Ishikawa (cell line): ENCODE measurements at regions not wholly inside any gene's neighbourhood (a gene's known extent, or its start where the extent isn't known, plus 50 kb on each side); places are given as distances from the start of the nearest gene placed in this dataset.

Source experiments
- CEBPB ChIP-seq: IDR thresholded peaks from 2 replicates; pipeline ENCODE4 v1.6.1; 2012
- CREB1 ChIP-seq: IDR thresholded peaks from 2 replicates; pipeline ENCODE4 v1.6.1; 2012; ENCODE audit warnings: low read depth
- EGR1 ChIP-seq: IDR thresholded peaks from 2 replicates; pipeline ENCODE4 v1.6.1; 2012
- EP300 ChIP-seq: IDR thresholded peaks from 2 replicates; pipeline ENCODE4 v1.6.1; 2012; ENCODE audit warnings: borderline replicate concordance
- FOXM1 ChIP-seq: IDR thresholded peaks from 2 replicates; pipeline ENCODE4 v1.6.1; 2012; ENCODE audit warnings: low read depth, borderline replicate concordance
- NFIC ChIP-seq: IDR thresholded peaks from 2 replicates; pipeline ENCODE4 v1.6.1; 2012
- RAD21 ChIP-seq: IDR thresholded peaks from 2 replicates; pipeline ENCODE4 v1.6.1; 2012; ENCODE audit warnings: low read depth
- TAF1 ChIP-seq: IDR thresholded peaks from 2 replicates; pipeline ENCODE4 v1.6.1; 2012; ENCODE audit warnings: low read depth, mild to moderate bottlenecking
- TCF12 ChIP-seq: IDR thresholded peaks from 2 replicates; pipeline ENCODE4 v1.6.1; 2012; ENCODE audit warnings: low read depth
- TEAD4 ChIP-seq: IDR thresholded peaks from 2 replicates; pipeline ENCODE4 v1.6.1; 2012
- YY1 ChIP-seq: IDR thresholded peaks from 2 replicates; pipeline ENCODE4 v1.6.1; 2012; ENCODE audit warnings: low read depth
- ZBTB7A ChIP-seq: IDR thresholded peaks from 2 replicates; pipeline ENCODE4 v1.6.1; 2012; ENCODE audit warnings: low read depth
- TF ChIP-seq, protein P1 (sequence below): IDR thresholded peaks from 2 replicates; pipeline ENCODE4 v1.6.1; 2012; ENCODE audit warnings: low read depth, mild to moderate bottlenecking
- TF ChIP-seq, protein P2 (sequence below): IDR thresholded peaks from 2 replicates; pipeline ENCODE4 v1.6.1; 2012
- TF ChIP-seq, protein P3 (sequence below): IDR thresholded peaks from 2 replicates; pipeline ENCODE4 v1.6.1; 2012

DNA sequence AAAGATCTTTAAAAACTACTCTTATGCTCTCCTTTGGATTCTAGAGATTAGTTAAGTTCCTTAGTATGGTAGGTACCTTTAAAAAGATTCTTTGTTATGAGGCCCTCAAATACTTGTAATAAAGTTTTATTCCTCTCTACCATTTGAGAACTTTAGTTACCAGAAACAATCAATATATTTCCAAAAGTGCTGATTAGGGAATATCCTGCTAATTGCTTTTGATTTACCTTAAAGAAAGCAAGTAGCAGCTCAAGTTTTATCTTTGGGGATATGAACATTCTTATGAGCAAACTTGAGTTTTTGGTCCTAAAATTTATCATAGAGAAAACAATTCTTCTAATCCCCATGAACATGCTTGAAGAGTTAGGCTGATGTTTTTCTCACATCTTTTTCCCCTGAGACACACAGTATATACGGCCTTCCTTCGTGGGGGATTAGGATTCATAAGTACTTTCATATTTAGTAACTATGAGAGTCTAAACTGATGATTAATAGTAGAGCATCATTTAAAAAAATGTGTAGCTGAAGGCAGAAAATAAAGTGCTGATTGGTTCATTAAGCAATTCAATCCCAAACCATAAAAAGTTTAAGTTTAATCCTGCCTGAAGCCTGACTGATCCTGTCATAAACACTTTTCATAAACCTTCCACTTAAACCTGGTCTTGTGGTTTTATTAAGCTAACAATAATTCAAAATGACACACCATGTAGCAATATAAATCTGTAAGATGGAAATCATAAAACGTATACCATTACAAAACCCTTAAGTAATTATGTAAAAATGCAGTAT, 380.5 kb upstream of the FBXO33 start:
- TF ChIP-seq FOXM1 (no peak), NFIC (no peak), YY1 (no peak), CEBPB (no peak), TAF1 (no peak), EGR1 (no peak), ZBTB7A (no peak), RAD21 (no peak), CREB1 (no peak), TCF12 (no peak), TEAD4 (no peak)
- TF ChIP-seq, protein P1, sequence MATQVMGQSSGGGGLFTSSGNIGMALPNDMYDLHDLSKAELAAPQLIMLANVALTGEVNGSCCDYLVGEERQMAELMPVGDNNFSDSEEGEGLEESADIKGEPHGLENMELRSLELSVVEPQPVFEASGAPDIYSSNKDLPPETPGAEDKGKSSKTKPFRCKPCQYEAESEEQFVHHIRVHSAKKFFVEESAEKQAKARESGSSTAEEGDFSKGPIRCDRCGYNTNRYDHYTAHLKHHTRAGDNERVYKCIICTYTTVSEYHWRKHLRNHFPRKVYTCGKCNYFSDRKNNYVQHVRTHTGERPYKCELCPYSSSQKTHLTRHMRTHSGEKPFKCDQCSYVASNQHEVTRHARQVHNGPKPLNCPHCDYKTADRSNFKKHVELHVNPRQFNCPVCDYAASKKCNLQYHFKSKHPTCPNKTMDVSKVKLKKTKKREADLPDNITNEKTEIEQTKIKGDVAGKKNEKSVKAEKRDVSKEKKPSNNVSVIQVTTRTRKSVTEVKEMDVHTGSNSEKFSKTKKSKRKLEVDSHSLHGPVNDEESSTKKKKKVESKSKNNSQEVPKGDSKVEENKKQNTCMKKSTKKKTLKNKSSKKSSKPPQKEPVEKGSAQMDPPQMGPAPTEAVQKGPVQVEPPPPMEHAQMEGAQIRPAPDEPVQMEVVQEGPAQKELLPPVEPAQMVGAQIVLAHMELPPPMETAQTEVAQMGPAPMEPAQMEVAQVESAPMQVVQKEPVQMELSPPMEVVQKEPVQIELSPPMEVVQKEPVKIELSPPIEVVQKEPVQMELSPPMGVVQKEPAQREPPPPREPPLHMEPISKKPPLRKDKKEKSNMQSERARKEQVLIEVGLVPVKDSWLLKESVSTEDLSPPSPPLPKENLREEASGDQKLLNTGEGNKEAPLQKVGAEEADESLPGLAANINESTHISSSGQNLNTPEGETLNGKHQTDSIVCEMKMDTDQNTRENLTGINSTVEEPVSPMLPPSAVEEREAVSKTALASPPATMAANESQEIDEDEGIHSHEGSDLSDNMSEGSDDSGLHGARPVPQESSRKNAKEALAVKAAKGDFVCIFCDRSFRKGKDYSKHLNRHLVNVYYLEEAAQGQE, result no peak
- TF ChIP-seq, protein P2, sequence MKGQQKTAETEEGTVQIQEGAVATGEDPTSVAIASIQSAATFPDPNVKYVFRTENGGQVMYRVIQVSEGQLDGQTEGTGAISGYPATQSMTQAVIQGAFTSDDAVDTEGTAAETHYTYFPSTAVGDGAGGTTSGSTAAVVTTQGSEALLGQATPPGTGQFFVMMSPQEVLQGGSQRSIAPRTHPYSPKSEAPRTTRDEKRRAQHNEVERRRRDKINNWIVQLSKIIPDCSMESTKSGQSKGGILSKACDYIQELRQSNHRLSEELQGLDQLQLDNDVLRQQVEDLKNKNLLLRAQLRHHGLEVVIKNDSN, result no peak
- TF ChIP-seq, protein P3, sequence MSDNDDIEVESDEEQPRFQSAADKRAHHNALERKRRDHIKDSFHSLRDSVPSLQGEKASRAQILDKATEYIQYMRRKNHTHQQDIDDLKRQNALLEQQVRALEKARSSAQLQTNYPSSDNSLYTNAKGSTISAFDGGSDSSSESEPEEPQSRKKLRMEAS, result no peak

DNA sequence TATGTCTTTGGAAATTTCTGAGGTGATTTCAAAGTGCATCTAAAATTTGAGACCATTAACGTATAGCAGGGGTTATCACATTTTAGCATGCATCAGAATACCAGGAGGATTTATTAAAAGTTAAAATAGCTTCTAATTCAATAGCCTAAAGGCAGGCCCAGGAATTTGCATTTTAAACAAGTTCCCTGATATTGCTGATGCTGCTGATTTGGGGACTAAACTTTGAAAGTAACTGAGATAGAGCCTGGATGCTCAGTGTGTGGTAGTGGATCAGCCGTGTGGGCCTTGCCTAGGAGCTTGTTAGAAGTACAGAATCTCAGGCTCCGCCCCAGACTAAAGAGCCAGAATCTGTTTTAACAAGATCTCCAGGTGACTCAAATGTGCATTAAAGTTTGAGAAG, 375.0 kb upstream of the FBXO33 start:
- no peak for TF ChIP-seq TEAD4
- TF ChIP-seq TCF12, result no peak
- TF ChIP-seq TAF1, result no peak
- TF ChIP-seq NFIC, result no peak
- TF ChIP-seq, protein P1, result no peak
- no peak for TF ChIP-seq CEBPB
- no peak for TF ChIP-seq EGR1
- TF ChIP-seq EP300, result no peak
- TF ChIP-seq FOXM1, result no peak
- TF ChIP-seq RAD21, result no peak
- TF ChIP-seq, protein P2, result no peak
- TF ChIP-seq, protein P3, result no peak
- no peak for TF ChIP-seq YY1
- no peak for TF ChIP-seq CREB1
- no peak for TF ChIP-seq ZBTB7A

DNA sequence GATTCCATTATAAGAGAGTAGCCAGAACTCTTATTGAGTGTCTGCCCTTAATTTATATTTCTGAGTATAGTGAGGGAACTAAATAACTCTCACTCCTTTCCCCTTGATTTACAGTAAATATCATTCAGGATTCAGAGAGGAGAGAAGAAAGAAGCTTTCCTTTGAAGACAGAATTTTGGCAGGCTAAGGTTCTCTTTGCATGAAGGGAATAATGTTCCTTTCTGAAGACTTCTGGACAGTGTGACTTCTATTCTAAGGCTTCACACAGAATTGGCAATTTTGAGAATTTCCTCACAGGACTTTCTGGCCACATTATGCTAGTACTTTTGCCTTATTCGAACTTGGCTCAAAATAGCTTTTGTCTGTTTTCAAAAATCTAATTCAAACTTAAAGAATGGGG, 352.2 kb upstream of the FBXO33 start:
- no peak for TF ChIP-seq TCF12
- no peak for TF ChIP-seq CEBPB
- TF ChIP-seq ZBTB7A, result no peak

DNA sequence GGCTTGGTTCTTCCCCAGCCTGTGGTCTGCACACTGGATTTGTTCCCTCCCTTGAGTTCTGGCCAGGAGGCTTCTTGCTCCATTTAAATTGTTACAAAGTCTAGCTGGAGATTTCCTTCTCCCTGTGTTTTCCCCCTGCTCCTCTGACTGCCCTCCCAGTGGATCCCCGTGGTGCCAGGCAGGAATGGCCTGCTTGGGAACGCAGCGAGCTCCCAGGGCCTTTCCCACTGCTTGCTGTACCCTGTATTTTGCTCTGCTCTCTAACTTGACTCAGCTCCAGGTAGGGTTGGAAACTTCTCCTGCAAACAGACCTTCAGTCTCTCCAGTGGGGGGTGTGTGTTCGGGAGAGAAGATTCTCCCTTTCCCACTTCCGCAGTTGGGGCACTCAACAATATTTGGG, 349.2 kb upstream of the FBXO33 start:
- TF ChIP-seq CREB1 (no peak), EGR1 (no peak), EP300 (no peak), NFIC (no peak), CEBPB (no peak), YY1 (no peak), ZBTB7A (no peak), RAD21 (no peak), TAF1 (no peak), FOXM1 (no peak), TEAD4 (no peak), TCF12 (no peak)
- TF ChIP-seq, protein P1, result no peak
- TF ChIP-seq, protein P2, result no peak
- TF ChIP-seq, protein P3, result no peak
